MM.1S (cell line): ENCODE measurements at regions not wholly inside any gene's neighbourhood (a gene's known extent, or its start where the extent isn't known, plus 50 kb on each side); places are given as distances from the start of the nearest gene placed in this dataset.

Source experiments
- DNase-seq: peaks from one replicate; pipeline ENCODE4 v3.0.0-alpha.2; 2015
- H2AFZ ChIP-seq: fragments of 300-600 bp; sonication (generic); 2 replicates; pipeline ENCODE4 v1.6.0; 2016; ENCODE audit warnings: antibody characterized with exemption, low read length
- H3F3A ChIP-seq: fragments of 300-600 bp; sonication (generic); 2 replicates; pipeline ENCODE4 v1.6.1; 2016; ENCODE audit warnings: mild to moderate bottlenecking, antibody characterized with exemption, low read length, moderate library complexity, mixed read lengths; ENCODE audit not compliant: insufficient read depth
- H3K27ac ChIP-seq: fragments of 300-600 bp; sonication (generic); 2 replicates; pipeline ENCODE4 v1.5.1; 2016; ENCODE audit warnings: mild to moderate bottlenecking, low read length
- H3K27me3 ChIP-seq: fragments of 300-600 bp; sonication (generic); replicated peaks from 2 replicates; pipeline ENCODE4 v1.6.0; 2016; ENCODE audit warnings: low read length; ENCODE audit not compliant: insufficient read depth
- H3K36me3 ChIP-seq: fragments of 300-600 bp; sonication (generic); replicated peaks from 2 replicates; pipeline ENCODE4 v1.6.1; 2016; ENCODE audit warnings: mild to moderate bottlenecking, low read length, mixed read lengths; ENCODE audit not compliant: insufficient read depth
- H3K4me1 ChIP-seq: fragments of 300-600 bp; sonication (generic); 2 replicates; pipeline ENCODE4 v1.6.1; 2016; ENCODE audit warnings: low read length, mixed read lengths
- H3K4me2 ChIP-seq: fragments of 300-600 bp; sonication (generic); 2 replicates; pipeline ENCODE4 v1.6.0; 2016; ENCODE audit warnings: low read depth, low read length
- H3K4me3 ChIP-seq: fragments of 300-600 bp; sonication (generic); 2 replicates; pipeline ENCODE4 v1.5.1; 2016; ENCODE audit warnings: low read length, mixed read lengths
- H3K79me2 ChIP-seq: fragments of 300-600 bp; sonication (generic); 2 replicates; pipeline ENCODE4 v1.6.1; 2016; ENCODE audit warnings: mixed run types, low read length, mixed read lengths
- H3K9ac ChIP-seq: fragments of 300-600 bp; sonication (generic); 2 replicates; pipeline ENCODE4 v1.6.1; 2016; ENCODE audit warnings: low read length, mixed read lengths
- H3K9me2 ChIP-seq: fragments of 300-600 bp; sonication (generic); replicated peaks from 2 replicates; pipeline ENCODE4 v1.6.1; 2016; ENCODE audit warnings: mild to moderate bottlenecking, low read length, mixed read lengths; ENCODE audit not compliant: insufficient read depth
- H3K9me3 ChIP-seq: fragments of 300-600 bp; sonication (generic); replicated peaks from 2 replicates; pipeline ENCODE4 v1.6.1; 2016; ENCODE audit warnings: mild to moderate bottlenecking, low read length, mixed read lengths; ENCODE audit not compliant: insufficient read depth
- H4K20me1 ChIP-seq: fragments of 300-600 bp; sonication (generic); 2 replicates; pipeline ENCODE4 v1.6.1; 2016; ENCODE audit warnings: mild to moderate bottlenecking, low read length, moderate library complexity, mixed read lengths; ENCODE audit not compliant: insufficient read depth
- CTCF ChIP-seq: fragments of 300-600 bp; sonication (generic); IDR thresholded peaks from 2 replicates; pipeline ENCODE4 v1.5.1; 2016; ENCODE audit warnings: antibody characterized with exemption, low read length, mixed read lengths
- EZH2 ChIP-seq: fragments of 300-600 bp; sonication (generic); optimal IDR thresholded peaks from 2 replicates; pipeline ENCODE3; 2017; ENCODE audit warnings: low read depth, mild to moderate bottlenecking, antibody characterized with exemption, low read length, mixed read lengths
- EZH2phosphoT487 ChIP-seq: fragments of 300-600 bp; sonication (generic); IDR thresholded peaks from 2 replicates; pipeline ENCODE4 v1.6.1; 2018; ENCODE audit warnings: antibody characterized with exemption, low read length

- TF ChIP-seq EZH2, result no peak
- no peak for TF ChIP-seq EZH2phosphoT487
- TF ChIP-seq CTCF, result no peak
Measured at GRCh38 chr2:163505281-163505680, 230.5 kb downstream of the FIGN start.

GRCh38 chr2:163493359-163494298 is 242.2 kb downstream of the FIGN start:
- H3K4me3 ChIP-seq, result no peak overlapping the region
- no peaks in the 10 kb centered on the region for H3K79me2 ChIP-seq
- no peaks in the 10 kb centered on the region for H4K20me1 ChIP-seq
- H3K27ac ChIP-seq, result no peak overlapping the region
- no peak for DNase-seq
- H3F3A ChIP-seq, result no peaks in the 10 kb centered on the region
- H3K4me1 ChIP-seq, result no peaks in the 10 kb centered on the region
- H3K36me3 ChIP-seq, result no peaks in the 10 kb centered on the region
- no peak overlapping the region for H3K4me2 ChIP-seq
- H2AFZ ChIP-seq, result no peak overlapping the region
- H3K9ac ChIP-seq, result no peak overlapping the region
- H3K9me3 ChIP-seq, result no peaks in the 10 kb centered on the region
- no peaks in the 10 kb centered on the region for H3K9me2 ChIP-seq
- no peak for TF ChIP-seq EZH2phosphoT487
- H3K27me3 ChIP-seq, result no peaks in the 10 kb centered on the region

More at GRCh38 chr2:163505281-163505680, 230.5 kb downstream of the FIGN start:
- H3K4me3 ChIP-seq, result no peak overlapping the region
- no peak overlapping the region for H2AFZ ChIP-seq
- H3K27me3 ChIP-seq, result no peaks in the 10 kb centered on the region
- H3K36me3 ChIP-seq, result no peaks in the 10 kb centered on the region
- H3K4me1 ChIP-seq, result no peaks in the 10 kb centered on the region
- no peaks in the 10 kb centered on the region for H3K79me2 ChIP-seq
- H3K9ac ChIP-seq, result no peak overlapping the region
- H3K9me3 ChIP-seq, result no peaks in the 10 kb centered on the region
- no peak overlapping the region for H3K4me2 ChIP-seq
- H3K27ac ChIP-seq, result no peak overlapping the region
- DNase-seq, result no peak
- no peaks in the 10 kb centered on the region for H3F3A ChIP-seq
- no peaks in the 10 kb centered on the region for H4K20me1 ChIP-seq
- no peaks in the 10 kb centered on the region for H3K9me2 ChIP-seq

GRCh38 chr2:163491850-163492249 is 244.0 kb downstream of the FIGN start:
- H3K4me2 ChIP-seq, result no peak overlapping the region
- TF ChIP-seq CTCF (no peak), EZH2phosphoT487 (no peak), EZH2 (no peak)
- H3K36me3 ChIP-seq, result no peaks in the 10 kb centered on the region
- H3K27ac ChIP-seq, result no peak overlapping the region
- H3K9me3 ChIP-seq, result no peaks in the 10 kb centered on the region
- H2AFZ ChIP-seq, result no peak overlapping the region
- H4K20me1 ChIP-seq, result no peaks in the 10 kb centered on the region
- H3K9me2 ChIP-seq, result no peaks in the 10 kb centered on the region
- H3K79me2 ChIP-seq, result no peaks in the 10 kb centered on the region
- H3K27me3 ChIP-seq, result no peaks in the 10 kb centered on the region
- H3F3A ChIP-seq, result no peaks in the 10 kb centered on the region
- H3K4me3 ChIP-seq, result no peak overlapping the region
- H3K4me1 ChIP-seq, result no peaks in the 10 kb centered on the region
- no peak overlapping the region for H3K9ac ChIP-seq
- DNase-seq, result no peak

- no peak overlapping the region for H2AFZ ChIP-seq
- DNase-seq, result no peak
Measured at GRCh38 chr2:163490281-163490680, 245.5 kb downstream of the FIGN start.

More at GRCh38 chr2:163490281-163490680, 245.5 kb downstream of the FIGN start:
- no peaks in the 10 kb centered on the region for H3K79me2 ChIP-seq
- no peak overlapping the region for H3K9ac ChIP-seq
- no peaks in the 10 kb centered on the region for H3K9me3 ChIP-seq
- H3K36me3 ChIP-seq, result no peaks in the 10 kb centered on the region
- no peaks in the 10 kb centered on the region for H3F3A ChIP-seq
- H3K4me2 ChIP-seq, result no peak overlapping the region
- no peaks in the 10 kb centered on the region for H3K27me3 ChIP-seq
- no peaks in the 10 kb centered on the region for H3K4me1 ChIP-seq
- H3K4me3 ChIP-seq, result no peak overlapping the region
- TF ChIP-seq EZH2, result no peak
- TF ChIP-seq CTCF, result no peak
- no peak for TF ChIP-seq EZH2phosphoT487
- no peaks in the 10 kb centered on the region for H3K9me2 ChIP-seq
- H3K27ac ChIP-seq, result no peak overlapping the region
- no peaks in the 10 kb centered on the region for H4K20me1 ChIP-seq
